ENCODE measurements at regions not wholly inside any gene's neighbourhood (a gene's known extent, or its start where the extent isn't known, plus 50 kb on each side); places are given as distances from the start of the nearest gene placed in this dataset.

DNA sequence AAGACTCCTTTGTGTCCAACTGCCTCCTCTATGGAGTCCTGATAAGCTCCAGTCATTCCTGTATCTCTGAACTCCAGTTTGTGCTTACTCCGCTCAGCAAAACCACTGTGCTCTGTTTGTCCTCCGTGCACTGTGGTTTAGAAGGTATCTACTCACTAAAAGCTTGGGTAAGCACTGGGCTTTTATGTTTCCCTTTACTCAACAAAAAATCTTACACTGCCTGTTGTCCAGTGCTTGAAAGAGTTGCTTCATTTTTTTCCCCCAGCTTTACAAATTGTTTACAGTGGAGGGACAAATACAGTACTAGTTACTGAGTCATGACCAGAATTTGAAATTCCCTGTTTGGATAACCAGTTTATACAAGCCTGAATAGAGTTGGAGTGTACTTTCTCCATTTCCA is 545.3 kb upstream of the FAT1 start:
- Histone ChIP-seq H3K9me3 (no peaks in the 10 kb centered on the region), H3K4me3 (ENCODE audit: low read depth in 1 of 2, low read length in 1 of 2) (no peak overlapping the region), H3K27ac (no peak overlapping the region), H3K36me3 (no peaks in the 10 kb centered on the region), H3K27me3 (no peaks in the 10 kb centered on the region), H3K4me1 (ENCODE audit: control insufficient read depth in 1 of 2, insufficient read depth in 1 of 2, low read depth in 1 of 2, low read length in 1 of 2) (no peaks in the 10 kb centered on the region)
- TF ChIP-seq, protein P1, sequence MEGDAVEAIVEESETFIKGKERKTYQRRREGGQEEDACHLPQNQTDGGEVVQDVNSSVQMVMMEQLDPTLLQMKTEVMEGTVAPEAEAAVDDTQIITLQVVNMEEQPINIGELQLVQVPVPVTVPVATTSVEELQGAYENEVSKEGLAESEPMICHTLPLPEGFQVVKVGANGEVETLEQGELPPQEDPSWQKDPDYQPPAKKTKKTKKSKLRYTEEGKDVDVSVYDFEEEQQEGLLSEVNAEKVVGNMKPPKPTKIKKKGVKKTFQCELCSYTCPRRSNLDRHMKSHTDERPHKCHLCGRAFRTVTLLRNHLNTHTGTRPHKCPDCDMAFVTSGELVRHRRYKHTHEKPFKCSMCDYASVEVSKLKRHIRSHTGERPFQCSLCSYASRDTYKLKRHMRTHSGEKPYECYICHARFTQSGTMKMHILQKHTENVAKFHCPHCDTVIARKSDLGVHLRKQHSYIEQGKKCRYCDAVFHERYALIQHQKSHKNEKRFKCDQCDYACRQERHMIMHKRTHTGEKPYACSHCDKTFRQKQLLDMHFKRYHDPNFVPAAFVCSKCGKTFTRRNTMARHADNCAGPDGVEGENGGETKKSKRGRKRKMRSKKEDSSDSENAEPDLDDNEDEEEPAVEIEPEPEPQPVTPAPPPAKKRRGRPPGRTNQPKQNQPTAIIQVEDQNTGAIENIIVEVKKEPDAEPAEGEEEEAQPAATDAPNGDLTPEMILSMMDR (IDR thresholded peaks at IDR 0.05) = no peak

DNA sequence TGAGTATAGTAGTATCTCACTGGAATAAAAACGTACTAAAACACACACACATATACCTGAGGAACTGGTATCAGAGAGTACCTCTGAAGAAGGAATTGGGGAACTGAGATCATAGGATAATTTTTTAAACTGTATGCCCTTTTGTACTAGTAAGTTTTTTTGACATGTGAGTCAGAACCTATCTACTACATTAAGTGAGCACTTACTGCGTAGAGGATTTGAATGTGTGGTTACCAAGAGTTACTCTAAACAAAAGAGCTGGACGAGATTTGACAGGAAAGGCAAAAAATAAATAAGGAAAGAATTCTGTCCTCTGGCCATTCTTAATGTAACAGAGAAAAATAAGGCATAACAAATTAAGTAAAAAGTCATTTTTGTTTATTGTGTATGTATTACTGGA is 546.5 kb upstream of the FAT1 start:
- Histone ChIP-seq H3K4me1 (ENCODE audit: control insufficient read depth in 1 of 2, insufficient read depth in 1 of 2, low read depth in 1 of 2, low read length in 1 of 2) (no peaks in the 10 kb centered on the region), H3K27ac (no peak overlapping the region), H3K36me3 (no peaks in the 10 kb centered on the region), H3K27me3 (no peaks in the 10 kb centered on the region), H3K4me3 (ENCODE audit: low read depth in 1 of 2, low read length in 1 of 2) (no peak overlapping the region), H3K9me3 (no peaks in the 10 kb centered on the region)
- TF ChIP-seq, protein P1 (IDR thresholded peaks at IDR 0.05) = no peak

DNA sequence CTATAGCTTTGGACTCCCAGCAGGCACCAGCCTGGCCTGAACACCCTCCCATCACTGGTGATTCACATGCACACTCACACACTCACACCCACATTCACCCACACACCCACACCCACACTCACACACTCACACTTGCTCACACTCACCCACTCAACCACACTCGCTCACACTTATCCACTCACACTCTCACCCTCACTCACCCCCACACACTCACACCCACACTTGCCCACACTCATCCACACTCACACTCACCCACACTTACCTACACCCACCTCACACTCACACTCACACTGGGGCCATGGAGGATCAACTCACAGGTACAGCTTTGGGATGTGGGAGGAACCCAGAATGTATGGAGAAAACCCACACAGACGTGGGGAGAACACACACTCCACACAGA is 548.2 kb upstream of the FAT1 start:
- TF ChIP-seq, protein P1 (IDR thresholded peaks at IDR 0.05) = no peak
- Histone ChIP-seq H3K4me3 (ENCODE audit: low read depth in 1 of 2, low read length in 1 of 2) (no peak overlapping the region), H3K4me1 (ENCODE audit: control insufficient read depth in 1 of 2, insufficient read depth in 1 of 2, low read depth in 1 of 2, low read length in 1 of 2) (no peaks in the 10 kb centered on the region), H3K9me3 (no peaks in the 10 kb centered on the region), H3K27me3 (no peaks in the 10 kb centered on the region), H3K27ac (no peak overlapping the region), H3K36me3 (no peaks in the 10 kb centered on the region)

DNA sequence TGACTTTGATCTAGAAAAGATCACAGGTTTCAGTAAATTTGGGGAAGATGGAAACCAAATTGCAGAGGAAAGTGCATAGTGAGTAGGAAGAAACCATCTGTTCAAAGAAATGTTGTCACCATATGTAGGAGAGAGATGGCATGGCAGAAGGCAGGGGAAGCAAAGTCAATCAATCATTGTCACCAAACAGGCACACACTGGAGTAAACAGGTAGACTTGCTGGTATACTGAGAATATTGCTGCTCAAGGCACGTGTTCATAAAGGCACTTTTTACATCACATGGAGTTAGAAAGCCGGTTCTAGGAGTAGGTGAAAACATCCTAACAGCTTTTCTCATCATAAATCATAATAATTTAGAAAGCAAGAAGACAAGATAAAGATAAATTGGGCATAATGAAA is 550.5 kb upstream of the FAT1 start:
- H3K9me3 ChIP-seq = no peaks in the 10 kb centered on the region
- no peaks in the 10 kb centered on the region for H3K27me3 ChIP-seq
- H3K36me3 ChIP-seq = no peaks in the 10 kb centered on the region
- H3K4me1 ChIP-seq (ENCODE audit: control insufficient read depth in 1 of 2, insufficient read depth in 1 of 2, low read depth in 1 of 2, low read length in 1 of 2) = no peaks in the 10 kb centered on the region
- TF ChIP-seq, protein P1 (IDR thresholded peaks at IDR 0.05) = no peak
- H3K4me3 ChIP-seq (ENCODE audit: low read depth in 1 of 2, low read length in 1 of 2) = no peak overlapping the region
- no peak overlapping the region for H3K27ac ChIP-seq

DNA sequence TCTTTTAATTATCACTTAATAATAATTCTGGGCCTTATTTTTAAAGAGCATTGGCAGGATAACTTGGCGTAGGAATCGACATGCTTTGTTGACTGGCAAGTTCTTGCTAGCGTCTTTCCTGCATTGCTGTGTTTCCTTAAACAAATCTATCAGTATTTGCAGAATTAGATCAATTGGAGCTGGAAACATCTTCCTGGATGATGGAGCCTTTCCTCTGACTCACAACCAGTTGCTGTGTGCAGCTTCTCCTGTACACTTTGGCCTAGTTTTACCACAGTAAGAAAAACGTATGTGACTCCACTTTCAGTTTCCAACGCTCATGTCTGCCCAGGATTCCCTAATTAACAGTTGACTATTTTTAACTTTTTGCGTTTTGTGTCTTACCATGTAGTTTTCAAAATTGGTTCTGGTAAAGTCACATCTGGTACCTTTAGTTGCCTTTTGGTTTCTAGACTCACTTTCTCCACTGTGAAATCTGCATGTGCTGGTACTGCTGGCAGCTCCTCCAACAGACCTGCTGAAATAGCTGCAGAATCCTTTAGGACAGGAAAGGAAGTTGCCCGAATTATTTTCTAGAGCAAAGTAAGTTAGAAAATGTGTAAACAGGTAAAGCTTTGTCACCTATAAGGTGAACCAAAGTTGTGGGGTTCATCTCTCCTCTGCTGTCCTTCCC is 553.2 kb upstream of the FAT1 start:
- TF ChIP-seq, protein P1 (IDR thresholded peaks at IDR 0.05) = no peak
- Histone ChIP-seq H3K27ac (no peak overlapping the region), H3K36me3 (no peaks in the 10 kb centered on the region), H3K27me3 (no peaks in the 10 kb centered on the region), H3K9me3 (no peaks in the 10 kb centered on the region), H3K4me1 (ENCODE audit: control insufficient read depth in 1 of 2, insufficient read depth in 1 of 2, low read depth in 1 of 2, low read length in 1 of 2) (no peaks in the 10 kb centered on the region), H3K4me3 (ENCODE audit: low read depth in 1 of 2, low read length in 1 of 2) (no peak overlapping the region)

Measured in neutrophil (primary cell).